GM23248 (cell line): ENCODE measurements at regions not wholly inside any gene's neighbourhood (a gene's known extent, or its start where the extent isn't known, plus 50 kb on each side); places are given as distances from the start of the nearest gene placed in this dataset.

ENCODE experiments used
- EZH2 ChIP-seq: fragments of 200-600 bp; sonication (generic); IDR thresholded peaks from 2 replicates; pipeline ENCODE4 v1.6.1; 2018; ENCODE audit warnings: antibody characterized with exemption, mild to moderate bottlenecking; ENCODE audit not compliant: insufficient read depth, poor library complexity, severe bottlenecking
- EZH2phosphoT487 ChIP-seq: fragments of 200-600 bp; sonication (generic); IDR thresholded peaks from 2 replicates; pipeline ENCODE4 v1.6.1; 2018; ENCODE audit warnings: antibody characterized with exemption, moderate library complexity, mild to moderate bottlenecking, low read depth; ENCODE audit not compliant: insufficient read depth

GRCh38 chr2:66237803-66238379, 197.0 kb upstream of the MEIS1 start:
- TF ChIP-seq EZH2 (no peak), EZH2phosphoT487 (no peak)
